Lower leg skin (tissue), 3 donors: ENCODE measurements at regions not wholly inside any gene's neighbourhood (a gene's known extent, or its start where the extent isn't known, plus 50 kb on each side); places are given as distances from the start of the nearest gene placed in this dataset.

Experiments used
- POLR2A ChIP-seq, 2 donors: fragments of 450-650 bp; IDR thresholded peaks; one replicate each; pipeline ENCODE4 v1.6.1; 2016 to 2017; ENCODE audit warnings: antibody characterized with exemption in 2 of 2, mild to moderate bottlenecking in 1 of 2, moderate library complexity in 1 of 2
- TF ChIP-seq, protein P1 (sequence below), 3 donors: fragments of 450-650 bp; IDR thresholded peaks; one replicate each; pipeline ENCODE4 v1.5.1; 2016; ENCODE audit warnings: antibody characterized with exemption in 3 of 3, mild to moderate bottlenecking in 3 of 3, moderate library complexity in 2 of 3

DNA sequence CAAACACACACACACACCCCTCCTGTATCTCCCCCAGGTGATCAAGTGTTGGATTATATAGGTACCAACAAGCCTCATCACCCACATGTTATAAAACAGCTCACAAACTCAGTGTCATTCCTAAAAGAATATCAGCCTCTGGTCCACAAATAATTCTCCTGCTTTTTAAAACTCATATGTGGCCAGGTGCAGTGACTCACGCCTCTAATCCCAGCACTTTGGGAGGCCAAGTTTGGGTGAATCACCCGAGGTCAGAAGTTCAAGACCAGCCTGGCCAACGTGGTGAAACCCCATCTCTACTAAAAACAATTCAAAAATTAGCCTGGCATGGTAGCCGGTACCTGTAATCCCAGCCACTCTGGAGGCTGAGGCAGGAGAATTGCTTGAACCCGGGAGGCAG, 87.8 kb downstream of the LRATD1 start:
- TF ChIP-seq, protein P1, sequence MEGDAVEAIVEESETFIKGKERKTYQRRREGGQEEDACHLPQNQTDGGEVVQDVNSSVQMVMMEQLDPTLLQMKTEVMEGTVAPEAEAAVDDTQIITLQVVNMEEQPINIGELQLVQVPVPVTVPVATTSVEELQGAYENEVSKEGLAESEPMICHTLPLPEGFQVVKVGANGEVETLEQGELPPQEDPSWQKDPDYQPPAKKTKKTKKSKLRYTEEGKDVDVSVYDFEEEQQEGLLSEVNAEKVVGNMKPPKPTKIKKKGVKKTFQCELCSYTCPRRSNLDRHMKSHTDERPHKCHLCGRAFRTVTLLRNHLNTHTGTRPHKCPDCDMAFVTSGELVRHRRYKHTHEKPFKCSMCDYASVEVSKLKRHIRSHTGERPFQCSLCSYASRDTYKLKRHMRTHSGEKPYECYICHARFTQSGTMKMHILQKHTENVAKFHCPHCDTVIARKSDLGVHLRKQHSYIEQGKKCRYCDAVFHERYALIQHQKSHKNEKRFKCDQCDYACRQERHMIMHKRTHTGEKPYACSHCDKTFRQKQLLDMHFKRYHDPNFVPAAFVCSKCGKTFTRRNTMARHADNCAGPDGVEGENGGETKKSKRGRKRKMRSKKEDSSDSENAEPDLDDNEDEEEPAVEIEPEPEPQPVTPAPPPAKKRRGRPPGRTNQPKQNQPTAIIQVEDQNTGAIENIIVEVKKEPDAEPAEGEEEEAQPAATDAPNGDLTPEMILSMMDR (IDR thresholded peaks at IDR 0.05): no peak
- no peak for TF ChIP-seq POLR2A (IDR thresholded peaks at IDR 0.05)
